OCI-LY7 (cell line): ENCODE measurements at regions not wholly inside any gene's neighbourhood (a gene's known extent, or its start where the extent isn't known, plus 50 kb on each side); places are given as distances from the start of the nearest gene placed in this dataset.

Experiments
- CTCF ChIP-seq: fragments of 200-600 bp; sonication (generic); conservative IDR thresholded peaks from 2 replicates; pipeline ENCODE4 v1.5.1; 2014; ENCODE audit warnings: mild to moderate bottlenecking, antibody characterized with exemption, low read length, moderate library complexity, mixed read lengths
- EZH2phosphoT487 ChIP-seq: fragments of 200-600 bp; sonication (generic); IDR thresholded peaks from 2 replicates; pipeline ENCODE4 v1.6.1; 2018; ENCODE audit warnings: low read depth, borderline replicate concordance, mild to moderate bottlenecking, mixed run types, antibody characterized with exemption, low read length, moderate library complexity, mixed read lengths

- no peak for TF ChIP-seq CTCF
- no peak for TF ChIP-seq EZH2phosphoT487
These were observed 1284.4 kb upstream of the ADGRB3 start for GRCh38 chr6:67350729-67351128.
